ENCODE measurements at regions not wholly inside any gene's neighbourhood (a gene's known extent, or its start where the extent isn't known, plus 50 kb on each side); places are given as distances from the start of the nearest gene placed in this dataset.

DNA sequence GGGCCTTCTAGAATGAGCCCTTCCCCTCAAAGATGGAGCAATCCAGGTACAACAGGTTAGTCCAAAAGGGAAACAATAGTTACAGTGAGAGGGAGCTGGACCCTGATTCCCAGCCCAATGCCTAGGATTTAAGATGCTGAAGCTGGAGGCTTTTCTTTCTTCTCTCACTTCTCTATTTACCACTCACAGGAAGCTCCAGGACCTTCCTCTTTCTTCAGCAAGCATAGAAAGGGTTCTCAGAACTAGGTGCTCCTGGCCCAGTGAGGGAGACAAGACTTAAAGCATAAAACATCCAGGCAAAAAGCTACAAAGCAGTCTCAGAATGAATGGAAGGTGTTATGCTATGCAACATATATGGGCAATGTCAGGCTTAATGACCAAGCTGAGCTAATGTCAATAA is 279.0 kb downstream of the SRBD1 start:
- DNase-seq = no peak
- intact Hi-C loops (cut with micrococcal nuclease) = loop anchor here (5.0 kb wide), 2 partner anchors 90 to 95 kb away; no protein-coding TSS in a partner anchor
- Histone ChIP-seq H3K9me2 (replicated peaks; ENCODE audit: low read length) (no peaks in the 10 kb centered on the region), H3F3A (ENCODE audit: low read length, unreplicated experiment) (no peaks in the 10 kb centered on the region), H3K36me3 (ENCODE audit: low read depth, low read length) (no peaks in the 10 kb centered on the region), H3K4me2 (ENCODE audit: low read length) (no peak overlapping the region), H3K27ac (ENCODE audit: low read length) (no peak overlapping the region), H4K20me1 (ENCODE audit: low read length) (no peaks in the 10 kb centered on the region), H2AFZ (ENCODE audit: low read length) (no peak overlapping the region), H3K4me3 (ENCODE audit: low read length) (no peak overlapping the region), H3K79me2 (ENCODE audit: low read length) (no peaks in the 10 kb centered on the region), H3K9me3 (ENCODE audit: low read length) (no peaks in the 10 kb centered on the region), H3K27me3 (ENCODE audit: low read length) (no peaks in the 10 kb centered on the region), H3K9ac (ENCODE audit: low read length) (no peak overlapping the region), H3K4me1 (ENCODE audit: insufficient read depth, low read length) (peaks cover 30% of the 10 kb centered on the region)
- ChIA-PET CTCF (no interaction called here), POLR2A (ENCODE audit: unreplicated experiment) (no interaction called here)
- TF ChIP-seq EZH2phosphoT487 (IDR thresholded peaks at IDR 0.05; ENCODE audit: borderline replicate concordance, low read length) = no peak
- TF ChIP-seq EZH2 (IDR thresholded peaks at IDR 0.05; ENCODE audit: low read length, unreplicated experiment) = no peak
- BruUV-seq (replicated peaks) = no TSS peak
- no peak for ATAC-seq

DNA sequence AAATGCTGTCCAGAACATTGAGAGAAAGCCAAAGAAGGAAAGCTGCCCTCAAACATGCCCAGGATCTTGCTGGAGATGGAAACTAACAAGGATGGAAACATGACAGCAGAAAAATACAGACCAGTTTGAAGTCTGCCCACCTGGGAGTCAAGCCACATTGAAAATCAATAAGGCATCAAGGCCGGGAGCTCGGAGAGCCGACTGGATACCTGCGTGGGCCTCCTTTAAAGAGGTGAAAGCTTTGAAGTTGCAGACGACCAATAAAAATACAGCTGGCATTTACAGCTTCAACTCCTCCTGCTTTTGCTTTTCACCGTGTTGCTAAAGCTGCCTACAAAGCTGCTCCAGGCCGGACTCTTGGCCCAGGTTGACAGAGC is 279.7 kb downstream of the SRBD1 start:
- peak overlapping the region; percentile 69 for H3K4me2 ChIP-seq (ENCODE audit: low read length)
- H3K79me2 ChIP-seq (ENCODE audit: low read length) = no peaks in the 10 kb centered on the region
- DNase-seq (no peak), ATAC-seq (no peak)
- no peaks in the 10 kb centered on the region for H3F3A ChIP-seq (ENCODE audit: low read length, unreplicated experiment)
- ChIA-PET POLR2A (ENCODE audit: unreplicated experiment) (no interaction called here), CTCF (interaction anchor here (1.0 kb wide), 1 partner anchor 307 kb away, joined by 11 read pairs; no protein-coding TSS in a partner anchor)
- TF ChIP-seq EZH2 (IDR thresholded peaks at IDR 0.05; ENCODE audit: low read length, unreplicated experiment) = no peak
- TF ChIP-seq, protein P1, sequence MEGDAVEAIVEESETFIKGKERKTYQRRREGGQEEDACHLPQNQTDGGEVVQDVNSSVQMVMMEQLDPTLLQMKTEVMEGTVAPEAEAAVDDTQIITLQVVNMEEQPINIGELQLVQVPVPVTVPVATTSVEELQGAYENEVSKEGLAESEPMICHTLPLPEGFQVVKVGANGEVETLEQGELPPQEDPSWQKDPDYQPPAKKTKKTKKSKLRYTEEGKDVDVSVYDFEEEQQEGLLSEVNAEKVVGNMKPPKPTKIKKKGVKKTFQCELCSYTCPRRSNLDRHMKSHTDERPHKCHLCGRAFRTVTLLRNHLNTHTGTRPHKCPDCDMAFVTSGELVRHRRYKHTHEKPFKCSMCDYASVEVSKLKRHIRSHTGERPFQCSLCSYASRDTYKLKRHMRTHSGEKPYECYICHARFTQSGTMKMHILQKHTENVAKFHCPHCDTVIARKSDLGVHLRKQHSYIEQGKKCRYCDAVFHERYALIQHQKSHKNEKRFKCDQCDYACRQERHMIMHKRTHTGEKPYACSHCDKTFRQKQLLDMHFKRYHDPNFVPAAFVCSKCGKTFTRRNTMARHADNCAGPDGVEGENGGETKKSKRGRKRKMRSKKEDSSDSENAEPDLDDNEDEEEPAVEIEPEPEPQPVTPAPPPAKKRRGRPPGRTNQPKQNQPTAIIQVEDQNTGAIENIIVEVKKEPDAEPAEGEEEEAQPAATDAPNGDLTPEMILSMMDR (conservative IDR thresholded peaks at IDR 0.05; ENCODE audit: low read depth, low read length) = no peak
- no peak for TF ChIP-seq EZH2phosphoT487 (IDR thresholded peaks at IDR 0.05; ENCODE audit: borderline replicate concordance, low read length)
- no peaks in the 10 kb centered on the region for H3K9me2 ChIP-seq (replicated peaks; ENCODE audit: low read length)
- peak overlapping the region; percentile 68 for H3K9ac ChIP-seq (ENCODE audit: low read length)
- H3K27ac ChIP-seq (ENCODE audit: low read length) = peak overlapping the region; percentile 94
- H4K20me1 ChIP-seq (ENCODE audit: low read length) = no peaks in the 10 kb centered on the region
- no TSS peak for BruUV-seq (replicated peaks)
- H3K36me3 ChIP-seq (ENCODE audit: low read depth, low read length) = no peaks in the 10 kb centered on the region
- no peaks in the 10 kb centered on the region for H3K9me3 ChIP-seq (ENCODE audit: low read length)
- no peaks in the 10 kb centered on the region for H3K27me3 ChIP-seq (ENCODE audit: low read length)
- H3K4me1 ChIP-seq (ENCODE audit: insufficient read depth, low read length) = peaks cover 30% of the 10 kb centered on the region
- H3K4me3 ChIP-seq (ENCODE audit: low read length) = no peak overlapping the region
- intact Hi-C loops (cut with micrococcal nuclease) = loop anchor here (5.0 kb wide), 2 partner anchors 91 to 94 kb away; no protein-coding TSS in a partner anchor
- H2AFZ ChIP-seq (ENCODE audit: low read length) = no peak overlapping the region

DNA sequence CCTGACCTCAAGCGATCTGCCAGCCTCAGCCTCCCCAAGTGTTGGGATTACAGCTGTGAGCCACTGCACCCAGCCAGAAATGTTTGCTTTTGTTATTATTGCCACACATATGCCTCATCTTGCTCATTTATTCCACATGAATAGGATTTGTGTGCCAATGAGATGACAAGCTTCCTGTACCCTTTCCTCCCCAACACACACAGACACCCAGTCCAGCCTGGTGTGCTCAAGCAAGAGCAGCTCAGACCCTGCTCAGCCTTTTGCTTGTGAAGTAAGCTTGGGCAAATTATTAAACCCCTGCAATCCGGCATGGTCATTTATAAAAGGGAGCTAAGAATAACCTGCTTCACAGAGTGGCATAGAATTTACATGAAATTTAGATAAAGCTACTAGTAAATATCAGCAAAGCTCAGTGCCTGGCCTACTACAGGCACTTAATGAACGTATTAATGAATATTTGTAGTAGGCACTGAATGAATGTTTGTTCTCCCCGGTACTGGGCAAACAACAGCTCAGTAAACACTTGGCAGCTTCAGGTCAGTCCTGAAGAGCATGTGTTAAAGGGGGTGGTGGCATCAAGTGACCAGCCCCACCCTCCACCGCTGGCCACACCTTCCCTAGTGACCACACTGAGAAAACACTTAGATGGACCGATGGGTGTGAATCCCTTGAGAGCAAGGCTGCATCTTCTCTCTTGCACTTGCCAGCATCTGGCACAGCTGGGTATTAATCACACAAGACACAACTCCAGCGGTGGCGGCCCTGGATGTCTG is 280.2 kb downstream of the SRBD1 start:
- ChIA-PET CTCF (interaction anchor here (1.0 kb wide), 1 partner anchor 306 kb away, joined by 11 read pairs; no protein-coding TSS in a partner anchor), POLR2A (ENCODE audit: unreplicated experiment) (interaction anchor here (0.6 kb wide), 1 partner anchor 79 kb away, joined by 3 read pairs; no protein-coding TSS in a partner anchor)
- Histone ChIP-seq H3F3A (ENCODE audit: low read length, unreplicated experiment) (no peaks in the 10 kb centered on the region), H3K36me3 (ENCODE audit: low read depth, low read length) (no peaks in the 10 kb centered on the region), H3K9me2 (replicated peaks; ENCODE audit: low read length) (no peaks in the 10 kb centered on the region), H3K79me2 (ENCODE audit: low read length) (no peaks in the 10 kb centered on the region), H3K9me3 (ENCODE audit: low read length) (no peaks in the 10 kb centered on the region), H3K4me3 (ENCODE audit: low read length) (no peak overlapping the region), H3K9ac (ENCODE audit: low read length) (peak overlapping the region; percentile 68), H3K4me2 (ENCODE audit: low read length) (peak overlapping the region; percentile 69), H4K20me1 (ENCODE audit: low read length) (no peaks in the 10 kb centered on the region), H3K27me3 (ENCODE audit: low read length) (no peaks in the 10 kb centered on the region), H3K27ac (ENCODE audit: low read length) (peak overlapping the region; percentile 94), H2AFZ (ENCODE audit: low read length) (no peak overlapping the region), H3K4me1 (ENCODE audit: insufficient read depth, low read length) (peaks cover 30% of the 10 kb centered on the region)
- intact Hi-C loops (cut with micrococcal nuclease) = loop anchor here (5.0 kb wide), 2 partner anchors 91 to 94 kb away; no protein-coding TSS in a partner anchor
- peak; percentile 88 for DNase-seq
- TF ChIP-seq EZH2 (IDR thresholded peaks at IDR 0.05; ENCODE audit: low read length, unreplicated experiment) (no peak), EZH2phosphoT487 (IDR thresholded peaks at IDR 0.05; ENCODE audit: borderline replicate concordance, low read length) (no peak)
- TF ChIP-seq, protein P1 (conservative IDR thresholded peaks at IDR 0.05; ENCODE audit: low read depth, low read length) = no peak
- peak; percentile 88 for ATAC-seq
- BruUV-seq (replicated peaks) = no TSS peak
